Fibroblast of gingiva (primary cell): ENCODE measurements at regions not wholly inside any gene's neighbourhood (a gene's known extent, or its start where the extent isn't known, plus 50 kb on each side); places are given as distances from the start of the nearest gene placed in this dataset.
"Not testable (repeated sequence)": the region's sequence is repeated elsewhere in the genome, so short reads cannot be mapped to it uniquely, and the experiment has no call there.

ENCODE experiments used
- DNase-seq: peaks from one replicate; pipeline ENCODE4 v3.0.0-alpha.2; 2011; ENCODE audit warnings: low read depth

- no peak for DNase-seq
Measured at GRCh38 chr12:128078301-128078971, 188.5 kb upstream of the TMEM132C start.

GRCh38 chr12:128079446-128079845 lies 187.5 kb upstream of the TMEM132C start:
- DNase-seq: no peak

- DNase-seq: no peak
Measured at GRCh38 chr12:128083132-128083729, 183.7 kb upstream of the TMEM132C start.

GRCh38 chr12:128088926-128089325 lies 178.0 kb upstream of the TMEM132C start:
- DNase-seq: no peak

GRCh38 chr12:128089961-128090360 lies 177.0 kb upstream of the TMEM132C start:
- no peak for DNase-seq

GRCh38 chr12:128091101-128091720 lies 175.8 kb upstream of the TMEM132C start:
- no peak for DNase-seq

- DNase-seq: no peak
Measured at GRCh38 chr12:128091951-128092382, 175.0 kb upstream of the TMEM132C start.

GRCh38 chr12:128098730-128099129 lies 168.2 kb upstream of the TMEM132C start:
- DNase-seq: no peak

- no peak for DNase-seq
Measured at GRCh38 chr12:128103152-128103551, 163.8 kb upstream of the TMEM132C start.

GRCh38 chr12:128109236-128109635 lies 157.7 kb upstream of the TMEM132C start:
- no peak for DNase-seq

- DNase-seq: no peak
Measured at GRCh38 chr12:128109636-128110035, 157.3 kb upstream of the TMEM132C start.

GRCh38 chr12:128111333-128111732 lies 155.6 kb upstream of the TMEM132C start:
- no peak for DNase-seq

GRCh38 chr12:128111951-128112350 lies 155.0 kb upstream of the TMEM132C start:
- no peak for DNase-seq

- not testable (repeated sequence) for DNase-seq
Measured at GRCh38 chr12:128113250-128113649, 153.7 kb upstream of the TMEM132C start.

- DNase-seq: no peak
Measured at GRCh38 chr12:128114485-128114884, 152.5 kb upstream of the TMEM132C start.

- no peak for DNase-seq
Measured at GRCh38 chr12:128116537-128116936, 150.4 kb upstream of the TMEM132C start.

- DNase-seq: no peak
Measured at GRCh38 chr12:128120035-128120434, 146.9 kb upstream of the TMEM132C start.

GRCh38 chr12:128121424-128121823 lies 145.5 kb upstream of the TMEM132C start:
- no peak for DNase-seq

GRCh38 chr12:128123096-128123495 lies 143.9 kb upstream of the TMEM132C start:
- no peak for DNase-seq

- DNase-seq: no peak
Measured at GRCh38 chr12:128131955-128132354, 135.0 kb upstream of the TMEM132C start.

- DNase-seq: no peak
Measured at GRCh38 chr12:128133321-128134073, 133.5 kb upstream of the TMEM132C start.

GRCh38 chr12:128137140-128137539 lies 129.8 kb upstream of the TMEM132C start:
- no peak for DNase-seq

- no peak for DNase-seq
Measured at GRCh38 chr12:128138125-128138524, 128.8 kb upstream of the TMEM132C start.
